Prostate gland (tissue), 2 donors: ENCODE measurements at regions not wholly inside any gene's neighbourhood (a gene's known extent, or its start where the extent isn't known, plus 50 kb on each side); places are given as distances from the start of the nearest gene placed in this dataset.

Source experiments
- POLR2A ChIP-seq: fragments of 450-650 bp; IDR thresholded peaks from one replicate; pipeline ENCODE4 v1.6.1; 2016; ENCODE audit warnings: antibody characterized with exemption, mild to moderate bottlenecking
- POLR2AphosphoS5 ChIP-seq: sonication (generic); formaldehyde crosslinking; IDR thresholded peaks from one replicate; pipeline ENCODE4 v1.6.1; 2017; ENCODE audit warnings: antibody characterized with exemption
- TF ChIP-seq, protein P1 (sequence below), 4 experiments: fragments of 200-600 bp in 2 of 4; fragments of 450-650 bp in 2 of 4; sonication (generic) in 2 of 4; IDR thresholded peaks; 1 replicate in 3 of 4; 2 replicates in 1 of 4; pipeline ENCODE4 v1.5.1; 2016 to 2019; ENCODE audit warnings: antibody characterized with exemption in 4 of 4, mild to moderate bottlenecking in 2 of 4, moderate library complexity in 2 of 4

DNA sequence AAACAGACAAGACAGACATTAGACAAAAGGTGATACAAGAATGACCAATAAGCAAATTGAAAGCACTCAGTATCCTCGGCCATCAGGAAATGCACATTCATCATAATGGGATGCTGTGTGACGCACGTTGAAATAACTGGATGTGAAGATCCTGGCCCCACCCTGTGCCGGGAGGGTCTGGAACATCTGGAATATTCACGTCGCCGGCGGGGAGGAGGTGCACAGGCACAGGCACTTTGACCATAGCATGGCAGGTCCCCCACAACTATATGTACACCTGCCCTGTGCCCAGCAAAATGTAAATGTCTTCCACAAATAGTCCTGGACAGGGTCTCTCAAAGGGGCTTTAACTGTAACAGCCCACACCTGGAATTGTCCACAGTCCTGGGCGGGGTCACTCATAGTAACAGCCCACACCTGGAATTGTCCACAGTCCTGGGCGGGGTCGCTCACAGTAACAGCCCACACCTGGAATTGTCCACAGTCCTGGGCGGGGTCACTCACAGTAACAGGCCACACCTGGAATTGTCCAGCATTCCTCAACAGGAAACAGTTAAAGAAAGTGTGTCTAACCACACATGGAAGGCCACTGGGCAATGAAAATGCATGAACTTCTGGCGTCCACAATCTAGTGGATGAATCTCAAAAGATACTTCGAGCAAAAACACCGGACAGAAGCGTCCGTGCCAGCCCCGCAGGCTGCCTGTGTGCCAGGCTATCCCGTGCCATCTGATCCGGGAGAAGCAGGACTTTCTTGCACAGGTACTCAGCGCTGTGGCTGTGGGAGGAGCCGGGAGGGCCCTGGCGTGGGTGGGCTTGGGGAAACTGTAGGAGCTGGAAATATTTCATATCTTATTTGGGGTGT lies 113.4 kb downstream of the RTP5 start:
- no peak for TF ChIP-seq POLR2A
- no peak for TF ChIP-seq POLR2AphosphoS5
- TF ChIP-seq, protein P1, sequence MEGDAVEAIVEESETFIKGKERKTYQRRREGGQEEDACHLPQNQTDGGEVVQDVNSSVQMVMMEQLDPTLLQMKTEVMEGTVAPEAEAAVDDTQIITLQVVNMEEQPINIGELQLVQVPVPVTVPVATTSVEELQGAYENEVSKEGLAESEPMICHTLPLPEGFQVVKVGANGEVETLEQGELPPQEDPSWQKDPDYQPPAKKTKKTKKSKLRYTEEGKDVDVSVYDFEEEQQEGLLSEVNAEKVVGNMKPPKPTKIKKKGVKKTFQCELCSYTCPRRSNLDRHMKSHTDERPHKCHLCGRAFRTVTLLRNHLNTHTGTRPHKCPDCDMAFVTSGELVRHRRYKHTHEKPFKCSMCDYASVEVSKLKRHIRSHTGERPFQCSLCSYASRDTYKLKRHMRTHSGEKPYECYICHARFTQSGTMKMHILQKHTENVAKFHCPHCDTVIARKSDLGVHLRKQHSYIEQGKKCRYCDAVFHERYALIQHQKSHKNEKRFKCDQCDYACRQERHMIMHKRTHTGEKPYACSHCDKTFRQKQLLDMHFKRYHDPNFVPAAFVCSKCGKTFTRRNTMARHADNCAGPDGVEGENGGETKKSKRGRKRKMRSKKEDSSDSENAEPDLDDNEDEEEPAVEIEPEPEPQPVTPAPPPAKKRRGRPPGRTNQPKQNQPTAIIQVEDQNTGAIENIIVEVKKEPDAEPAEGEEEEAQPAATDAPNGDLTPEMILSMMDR (IDR thresholded peaks at IDR 0.05) = no peak
